NT2/D1 (cell line): ENCODE measurements at regions not wholly inside any gene's neighbourhood (a gene's known extent, or its start where the extent isn't known, plus 50 kb on each side); places are given as distances from the start of the nearest gene placed in this dataset.

Experiments used
- SUZ12 ChIP-seq: IDR thresholded peaks from 2 replicates; pipeline ENCODE4 v1.6.1; 2011; ENCODE audit not compliant: insufficient read length, insufficient read depth; ENCODE audit errors: extremely low read depth
- ZNF274 ChIP-seq: IDR thresholded peaks from 2 replicates; pipeline ENCODE4 v1.6.1; 2011; ENCODE audit warnings: mild to moderate bottlenecking, low read depth, low read length

DNA sequence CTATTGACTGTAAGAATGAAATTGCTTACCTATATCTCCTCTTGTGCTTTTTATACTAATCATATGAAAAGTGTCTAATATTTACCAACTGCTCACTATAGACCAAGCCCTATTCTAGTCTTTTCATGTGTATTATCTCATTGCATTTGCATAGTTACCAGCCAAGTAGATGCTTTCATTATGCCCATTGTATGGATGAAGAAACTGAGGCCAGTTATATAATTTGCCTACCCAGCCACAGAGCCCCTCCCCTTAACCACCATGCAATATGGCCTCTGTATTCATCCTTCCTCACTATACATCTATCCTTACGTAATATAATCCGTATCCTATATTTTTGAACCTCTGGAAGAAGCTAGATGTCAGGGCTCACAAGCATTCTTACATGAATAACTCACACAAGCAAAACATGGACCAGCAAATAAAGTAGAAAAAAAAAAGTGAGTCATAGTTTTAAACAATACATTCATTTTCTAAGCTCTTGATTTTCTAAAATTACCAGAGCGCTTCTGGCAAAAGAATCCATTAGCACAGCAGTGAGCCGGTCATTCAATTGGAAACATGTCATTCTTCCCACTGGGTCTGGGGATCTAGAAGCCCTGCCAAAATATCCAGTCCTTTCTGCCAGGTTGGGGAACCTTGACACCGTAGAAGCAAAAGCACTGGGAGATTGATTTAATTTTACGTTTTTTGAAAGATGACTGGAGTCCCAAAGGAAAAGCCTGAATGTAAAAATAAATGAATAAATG, 80.0 kb downstream of the C11orf91 start:
- TF ChIP-seq SUZ12 (no peak), ZNF274 (no peak)
